ENCODE measurements at regions not wholly inside any gene's neighbourhood (a gene's known extent, or its start where the extent isn't known, plus 50 kb on each side); places are given as distances from the start of the nearest gene placed in this dataset.

GRCh38 chr9:99393993-99394392 is 171.9 kb downstream of the SEC61B start:
- no peak for TF ChIP-seq POLR2A (IDR thresholded peaks at IDR 0.05)
- TF ChIP-seq, protein P1, sequence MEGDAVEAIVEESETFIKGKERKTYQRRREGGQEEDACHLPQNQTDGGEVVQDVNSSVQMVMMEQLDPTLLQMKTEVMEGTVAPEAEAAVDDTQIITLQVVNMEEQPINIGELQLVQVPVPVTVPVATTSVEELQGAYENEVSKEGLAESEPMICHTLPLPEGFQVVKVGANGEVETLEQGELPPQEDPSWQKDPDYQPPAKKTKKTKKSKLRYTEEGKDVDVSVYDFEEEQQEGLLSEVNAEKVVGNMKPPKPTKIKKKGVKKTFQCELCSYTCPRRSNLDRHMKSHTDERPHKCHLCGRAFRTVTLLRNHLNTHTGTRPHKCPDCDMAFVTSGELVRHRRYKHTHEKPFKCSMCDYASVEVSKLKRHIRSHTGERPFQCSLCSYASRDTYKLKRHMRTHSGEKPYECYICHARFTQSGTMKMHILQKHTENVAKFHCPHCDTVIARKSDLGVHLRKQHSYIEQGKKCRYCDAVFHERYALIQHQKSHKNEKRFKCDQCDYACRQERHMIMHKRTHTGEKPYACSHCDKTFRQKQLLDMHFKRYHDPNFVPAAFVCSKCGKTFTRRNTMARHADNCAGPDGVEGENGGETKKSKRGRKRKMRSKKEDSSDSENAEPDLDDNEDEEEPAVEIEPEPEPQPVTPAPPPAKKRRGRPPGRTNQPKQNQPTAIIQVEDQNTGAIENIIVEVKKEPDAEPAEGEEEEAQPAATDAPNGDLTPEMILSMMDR (IDR thresholded peaks at IDR 0.05), result no peak
- no peak for TF ChIP-seq POLR2AphosphoS5 (IDR thresholded peaks at IDR 0.05)
- TF ChIP-seq EP300 (IDR thresholded peaks at IDR 0.05), result no peak
